ENCODE measurements at regions not wholly inside any gene's neighbourhood (a gene's known extent, or its start where the extent isn't known, plus 50 kb on each side); places are given as distances from the start of the nearest gene placed in this dataset.

- TF ChIP-seq EZH2phosphoT487 (IDR thresholded peaks at IDR 0.05; ENCODE audit: unreplicated experiment) (no peak), POLR2AphosphoS5 (IDR thresholded peaks at IDR 0.05; ENCODE audit: low read depth) (no peak)
Observed at GRCh38 chr2:63772061-63772460, 69.6 kb upstream of the UGP2 start.

Data from GM23338 (cell line).